ENCODE measurements at regions not wholly inside any gene's neighbourhood (a gene's known extent, or its start where the extent isn't known, plus 50 kb on each side); places are given as distances from the start of the nearest gene placed in this dataset.
"Not testable (repeated sequence)": the region's sequence is repeated elsewhere in the genome, so short reads cannot be mapped to it uniquely, and the experiment has no call there.

GRCh38 chr16:16618963-16619465 lies 240.1 kb downstream of the NPIPA7 start:
- DNase-seq (ENCODE audit: low read depth, low spot score) = not testable (repeated sequence)

DNA sequence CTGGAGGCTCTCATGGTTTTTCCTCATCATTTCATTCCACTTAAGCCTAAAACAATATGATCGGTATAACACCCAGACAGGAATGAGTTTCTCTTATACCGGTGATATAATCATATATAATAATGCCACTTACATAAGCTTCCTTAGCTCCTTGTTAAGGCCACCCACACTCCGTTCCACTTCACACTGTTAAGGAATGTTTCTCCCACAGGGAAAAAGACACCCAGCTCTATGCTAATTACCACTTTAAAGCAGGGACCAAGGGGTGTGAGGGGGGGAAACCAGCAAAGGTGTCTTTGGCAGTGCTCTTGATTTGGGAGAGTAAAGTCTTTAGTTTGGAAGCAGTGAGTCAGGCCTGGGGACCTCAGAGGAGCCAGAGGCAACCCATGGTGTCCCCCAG lies 245.4 kb downstream of the NPIPA7 start:
- not testable (repeated sequence) for DNase-seq (ENCODE audit: low read depth, low spot score)

DNA sequence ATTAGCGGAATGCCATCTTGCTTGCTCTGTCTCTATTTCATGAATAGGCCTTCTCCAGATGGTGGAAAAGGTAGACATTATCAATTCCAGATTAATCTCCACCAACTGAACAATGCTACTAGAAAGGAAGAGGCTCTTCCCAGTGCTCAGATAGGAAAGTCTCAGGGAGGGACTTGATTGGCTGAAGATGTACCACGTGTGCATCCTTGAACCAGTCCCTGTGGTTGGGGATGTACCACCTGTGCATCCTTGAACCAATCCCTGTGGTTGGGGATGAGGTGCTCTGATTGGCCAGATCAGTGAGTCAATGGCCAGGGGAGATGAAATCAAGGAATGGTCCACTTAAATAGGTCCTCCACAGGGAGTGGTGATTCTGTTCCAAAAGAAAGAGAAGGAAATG lies 246.2 kb downstream of the NPIPA7 start:
- DNase-seq (ENCODE audit: low read depth, low spot score) = not testable (repeated sequence)

DNA sequence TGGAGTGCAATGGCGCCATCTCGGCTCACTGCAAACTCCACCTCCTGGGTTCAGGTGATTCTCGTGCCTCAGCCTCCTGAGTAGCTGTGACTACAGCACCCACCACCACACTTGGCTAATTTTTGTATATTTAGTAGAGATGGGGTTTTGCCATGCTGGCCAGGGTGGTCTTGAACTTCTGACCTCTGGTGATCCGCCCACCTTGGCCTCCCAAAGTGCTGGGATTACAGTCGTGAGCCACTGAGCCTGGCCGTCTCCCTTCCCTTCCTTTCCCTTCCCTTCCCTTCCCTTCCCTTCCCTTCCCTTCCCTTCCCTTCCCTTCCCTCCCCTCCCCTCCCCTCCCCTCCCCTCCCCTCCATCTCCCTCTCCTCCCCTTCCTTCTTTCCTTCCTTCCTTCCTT lies 248.9 kb downstream of the NPIPA7 start:
- not testable (repeated sequence) for DNase-seq (ENCODE audit: low read depth, low spot score)

GRCh38 chr16:16638231-16638630 lies 259.3 kb downstream of the NPIPA7 start:
- DNase-seq (ENCODE audit: low read depth, low spot score) = not testable (repeated sequence)

- DNase-seq (ENCODE audit: low read depth, low spot score) = not testable (repeated sequence)
Measured at GRCh38 chr16:16638714-16639113, 259.8 kb downstream of the NPIPA7 start.

DNA sequence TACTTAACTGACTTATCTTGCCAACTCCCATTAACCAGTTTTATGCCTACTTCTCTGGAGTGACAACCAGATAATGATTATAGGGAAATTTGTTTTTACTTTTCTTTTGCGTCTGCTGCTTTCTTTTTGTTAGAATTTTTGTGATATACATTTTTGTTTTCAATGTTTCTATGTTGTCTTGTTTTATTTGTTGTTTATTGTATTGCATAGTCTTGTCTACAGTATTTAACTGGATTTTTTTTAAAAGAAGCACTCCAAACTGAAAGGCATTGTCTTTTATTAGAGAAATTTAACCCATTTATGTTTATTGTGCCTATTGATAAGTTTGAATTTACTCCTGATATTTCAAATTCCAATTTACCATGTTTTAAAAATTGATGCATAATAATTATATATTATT lies 264.9 kb downstream of the NPIPA7 start:
- DNase-seq (ENCODE audit: low read depth, low spot score) = not testable (repeated sequence)

DNA sequence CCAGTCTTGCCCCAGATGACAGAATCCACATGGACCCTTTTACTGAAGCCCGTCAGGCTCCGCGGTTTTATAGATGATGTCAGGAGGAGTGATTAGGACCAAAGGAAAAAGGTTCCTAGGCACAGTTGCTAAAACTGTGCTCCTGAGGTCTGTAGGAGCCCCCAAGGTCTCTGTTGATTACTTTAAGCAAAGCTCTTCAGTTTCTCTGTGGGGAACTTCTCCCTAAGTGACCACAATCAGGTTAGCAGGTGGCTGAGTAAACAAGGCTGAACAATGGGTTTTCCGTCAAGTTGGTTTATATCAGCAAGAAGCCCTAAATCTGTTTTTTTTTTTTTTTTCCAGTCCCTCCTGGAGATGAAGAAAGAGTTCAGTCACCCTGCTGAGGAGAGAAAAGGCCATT lies 269.1 kb downstream of the NPIPA7 start:
- DNase-seq (ENCODE audit: low read depth, low spot score) = not testable (repeated sequence)

GRCh38 chr16:16672180-16672812 lies 293.4 kb downstream of the NPIPA7 start:
- not testable (repeated sequence) for DNase-seq (ENCODE audit: low read depth, low spot score)

- not testable (repeated sequence) for DNase-seq (ENCODE audit: low read depth, low spot score)
Measured at GRCh38 chr16:16674820-16675219, 295.9 kb downstream of the NPIPA7 start.

GRCh38 chr16:16721849-16722248 lies 342.9 kb downstream of the NPIPA7 start:
- not testable (repeated sequence) for DNase-seq (ENCODE audit: low read depth, low spot score)

- not testable (repeated sequence) for DNase-seq (ENCODE audit: low read depth, low spot score)
Measured at GRCh38 chr16:16722666-16723065, 343.7 kb downstream of the NPIPA7 start.

- DNase-seq (ENCODE audit: low read depth, low spot score) = not testable (repeated sequence)
Measured at GRCh38 chr16:16723819-16724519, 345.0 kb downstream of the NPIPA7 start.

GRCh38 chr16:16727048-16727447 lies 348.1 kb downstream of the NPIPA7 start:
- not testable (repeated sequence) for DNase-seq (ENCODE audit: low read depth, low spot score)

DNA sequence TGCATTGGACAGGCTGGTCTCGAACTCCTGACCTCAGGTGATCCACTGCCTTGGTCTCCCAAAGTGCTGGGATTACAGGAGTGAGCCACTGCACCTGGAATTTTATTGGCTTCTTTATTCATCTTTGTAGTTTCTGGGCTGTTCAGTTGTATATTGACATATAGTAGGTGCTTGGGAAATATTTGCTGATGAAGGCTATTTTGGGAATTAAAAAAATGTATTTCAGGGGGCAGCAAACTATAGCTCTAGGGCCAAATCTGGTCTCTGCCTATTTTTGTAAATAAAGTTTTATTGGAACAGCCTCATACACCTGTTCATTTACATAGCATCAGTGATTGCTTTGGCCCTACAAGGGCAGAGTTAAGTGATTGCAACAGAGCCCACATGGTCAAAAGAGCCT lies 363.6 kb downstream of the NPIPA7 start:
- not testable (repeated sequence) for DNase-seq (ENCODE audit: low read depth, low spot score)

DNA sequence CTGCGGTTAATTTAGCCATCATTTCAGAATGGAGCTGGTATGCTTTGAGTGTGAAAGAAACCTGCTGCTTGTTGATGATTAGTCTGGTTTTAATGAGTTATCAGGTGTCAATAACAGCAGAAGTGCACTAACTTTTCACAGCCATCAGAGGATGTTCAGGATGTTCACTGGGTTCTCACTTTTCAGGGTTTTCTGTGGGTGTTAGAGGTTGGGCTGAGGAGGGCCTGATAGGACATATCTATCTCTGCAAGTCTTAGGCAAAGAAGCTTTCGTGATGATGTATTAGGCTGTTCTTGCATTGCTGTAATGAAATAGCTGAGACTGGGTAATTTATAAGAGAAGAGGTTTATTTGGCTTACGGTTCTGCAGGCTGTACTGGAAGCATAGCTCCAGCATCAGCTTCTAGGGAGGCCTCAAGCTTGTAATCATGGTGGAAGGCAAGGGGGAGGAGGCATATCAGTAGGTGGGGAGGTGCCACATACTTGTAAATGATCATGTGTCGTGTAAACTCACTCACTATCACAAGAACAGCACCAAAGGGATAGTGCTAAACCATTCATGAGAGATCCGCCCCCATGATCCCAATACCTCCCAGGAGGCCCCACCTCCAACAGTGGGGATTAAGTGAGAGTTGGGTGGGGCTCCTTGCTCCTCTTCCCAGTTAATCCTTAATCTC lies 376.2 kb downstream of the NPIPA7 start:
- DNase-seq (ENCODE audit: low read depth, low spot score) = not testable (repeated sequence)

GRCh38 chr16:16763449-16763848 lies 384.5 kb downstream of the NPIPA7 start:
- DNase-seq (ENCODE audit: low read depth, low spot score) = no peak

- DNase-seq (ENCODE audit: low read depth, low spot score) = not testable (repeated sequence)
Measured at GRCh38 chr16:16770717-16771116, 391.8 kb downstream of the NPIPA7 start.

- no peak for DNase-seq (ENCODE audit: low read depth, low spot score)
Measured at GRCh38 chr16:16774389-16774788, 395.4 kb downstream of the NPIPA7 start.

GRCh38 chr16:16778332-16778731 lies 399.4 kb downstream of the NPIPA7 start:
- no peak for DNase-seq (ENCODE audit: low read depth, low spot score)

DNA sequence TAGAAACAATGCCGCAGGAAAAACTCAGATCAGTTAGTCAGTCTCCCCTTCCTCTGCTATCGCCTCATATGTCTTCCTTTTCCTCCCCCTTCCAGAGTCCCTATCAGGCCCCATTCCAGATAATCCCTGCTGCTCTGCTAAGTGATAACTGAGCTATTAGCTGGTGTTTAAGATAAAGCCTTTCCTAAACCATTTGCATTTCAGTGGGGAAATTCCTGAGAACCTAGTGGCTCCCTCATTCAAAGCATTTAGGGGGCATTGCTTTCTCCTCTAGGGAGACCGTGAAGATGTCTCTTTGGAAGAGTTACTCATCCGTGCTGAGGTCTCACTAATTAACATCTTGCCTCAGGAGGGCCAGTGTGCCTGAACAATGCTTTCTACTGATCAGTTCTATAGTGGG lies 401.6 kb downstream of the NPIPA7 start:
- no peak for DNase-seq (ENCODE audit: low read depth, low spot score)

DNA sequence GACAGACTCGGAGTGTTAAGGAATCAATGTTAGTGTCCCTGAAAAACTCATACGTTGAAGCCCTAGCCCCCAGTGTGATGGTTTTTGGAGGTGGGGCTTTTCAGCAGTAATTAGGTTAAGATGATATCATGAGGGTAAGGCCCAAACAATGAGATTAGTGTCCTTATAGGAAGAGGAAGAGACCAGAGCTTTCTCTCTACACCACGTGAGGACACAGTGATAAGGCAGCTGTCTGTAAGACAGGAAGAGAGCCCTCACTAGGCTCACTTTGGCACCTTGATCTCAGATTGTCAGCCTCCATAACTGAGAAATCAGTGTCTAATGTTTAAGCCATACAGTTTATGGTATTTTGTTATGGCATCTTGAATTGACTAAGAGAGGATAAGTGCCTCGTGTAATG lies 403.2 kb downstream of the NPIPA7 start:
- no peak for DNase-seq (ENCODE audit: low read depth, low spot score)
